ENCODE measurements at regions not wholly inside any gene's neighbourhood (a gene's known extent, or its start where the extent isn't known, plus 50 kb on each side); places are given as distances from the start of the nearest gene placed in this dataset.

DNA sequence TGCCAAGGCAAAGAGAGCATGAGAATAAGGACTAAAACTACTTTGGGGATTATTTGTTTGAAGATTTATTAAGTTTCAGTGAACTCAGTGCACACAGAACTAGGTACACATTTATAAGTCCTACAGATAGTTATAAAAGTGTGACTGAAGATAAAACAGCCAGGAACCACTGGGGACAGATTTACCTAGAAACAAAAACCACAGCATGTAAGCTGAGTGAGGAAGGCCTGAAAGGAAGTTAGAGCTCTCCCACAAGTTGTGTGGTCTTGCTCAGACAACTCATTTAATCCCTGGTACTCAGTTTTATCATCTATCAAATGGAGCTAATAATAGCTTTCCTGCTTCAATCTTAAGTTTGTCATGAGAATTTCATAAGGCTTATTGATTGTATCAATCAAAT lies 311.2 kb upstream of the FAT3 start:
- Mint-ChIP-seq H3K27me3 (no peaks in the 10 kb centered on the region), H3K36me3 (no peaks in the 10 kb centered on the region), H3K4me3 (no peak overlapping the region), H3K4me1 (ENCODE audit: unreplicated experiment) (no peaks in the 10 kb centered on the region), H3K27ac (no peak overlapping the region), H3K9me3 (no peaks in the 10 kb centered on the region)
- no peak for TF ChIP-seq CTCF (conservative IDR thresholded peaks at IDR 0.05)
- no peak for DNase-seq (ENCODE audit: extremely low spot score, unreplicated experiment)

DNA sequence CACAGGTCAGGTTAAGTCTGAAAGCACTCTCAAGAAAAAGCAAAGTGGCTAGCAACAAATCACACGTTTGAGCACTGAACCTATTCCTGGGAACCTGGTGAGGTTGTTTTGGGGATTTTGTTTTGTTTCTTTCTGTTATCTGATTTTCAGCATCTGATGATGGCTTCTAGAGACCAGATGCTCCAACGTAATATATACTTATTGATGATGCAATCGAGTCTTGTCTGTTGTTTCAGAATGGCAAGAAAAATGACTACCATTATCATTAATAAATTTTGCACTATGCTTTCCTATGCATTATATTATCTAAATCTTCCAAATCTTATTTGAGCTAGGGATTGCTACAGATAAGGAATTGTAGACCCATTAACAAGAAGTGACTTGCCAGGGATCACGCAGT lies 312.3 kb upstream of the FAT3 start:
- no peaks in the 10 kb centered on the region for H3K36me3 Mint-ChIP-seq
- no peaks in the 10 kb centered on the region for H3K4me1 Mint-ChIP-seq (ENCODE audit: unreplicated experiment)
- no peak overlapping the region for H3K4me3 Mint-ChIP-seq
- no peaks in the 10 kb centered on the region for H3K27me3 Mint-ChIP-seq
- H3K27ac Mint-ChIP-seq, result no peak overlapping the region
- H3K9me3 Mint-ChIP-seq, result no peaks in the 10 kb centered on the region
- no peak for TF ChIP-seq CTCF (conservative IDR thresholded peaks at IDR 0.05)
- DNase-seq (ENCODE audit: extremely low spot score, unreplicated experiment), result no peak

DNA sequence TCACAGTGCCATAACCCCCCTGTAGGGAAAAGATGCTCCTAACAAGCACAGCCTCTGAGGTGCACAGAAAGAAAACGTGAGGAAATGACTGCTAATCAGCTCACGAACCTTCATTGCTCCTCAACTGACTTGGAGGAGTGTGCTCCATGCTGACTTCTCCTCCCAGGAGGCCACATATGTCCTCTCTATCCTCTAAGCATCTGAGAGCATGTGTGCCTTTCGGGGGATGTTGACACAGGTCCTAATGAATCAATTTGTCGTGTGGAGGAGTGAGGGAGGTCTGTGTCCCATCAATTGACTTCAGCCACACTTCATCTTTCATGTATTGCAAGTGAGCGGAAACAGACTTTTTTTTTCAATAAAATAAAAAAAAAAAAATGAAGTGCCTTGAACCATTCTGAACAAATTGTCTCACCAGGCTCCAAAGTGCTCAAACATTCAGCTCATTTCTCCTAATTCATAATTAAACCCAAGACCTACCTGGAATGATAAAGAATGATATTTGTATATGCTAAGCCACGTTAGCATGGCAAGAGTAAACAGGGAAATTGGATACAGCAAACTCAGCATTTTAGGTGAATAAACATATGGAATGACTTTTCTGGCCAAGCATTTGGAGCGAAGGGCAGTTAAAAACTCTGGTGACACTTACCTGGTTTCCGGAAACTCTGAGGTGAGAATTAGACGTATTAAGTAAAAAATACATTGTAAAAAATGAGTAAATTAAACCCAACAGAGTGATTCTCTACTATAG lies 317.6 kb upstream of the FAT3 start:
- DNase-seq (ENCODE audit: extremely low spot score, unreplicated experiment), result no peak
- no peak for TF ChIP-seq CTCF (conservative IDR thresholded peaks at IDR 0.05)
- Mint-ChIP-seq H3K36me3 (no peaks in the 10 kb centered on the region), H3K4me1 (ENCODE audit: unreplicated experiment) (peaks cover 4% of the 10 kb centered on the region), H3K9me3 (peaks cover 5% of the 10 kb centered on the region), H3K27me3 (no peaks in the 10 kb centered on the region), H3K4me3 (no peak overlapping the region), H3K27ac (no peak overlapping the region)

DNA sequence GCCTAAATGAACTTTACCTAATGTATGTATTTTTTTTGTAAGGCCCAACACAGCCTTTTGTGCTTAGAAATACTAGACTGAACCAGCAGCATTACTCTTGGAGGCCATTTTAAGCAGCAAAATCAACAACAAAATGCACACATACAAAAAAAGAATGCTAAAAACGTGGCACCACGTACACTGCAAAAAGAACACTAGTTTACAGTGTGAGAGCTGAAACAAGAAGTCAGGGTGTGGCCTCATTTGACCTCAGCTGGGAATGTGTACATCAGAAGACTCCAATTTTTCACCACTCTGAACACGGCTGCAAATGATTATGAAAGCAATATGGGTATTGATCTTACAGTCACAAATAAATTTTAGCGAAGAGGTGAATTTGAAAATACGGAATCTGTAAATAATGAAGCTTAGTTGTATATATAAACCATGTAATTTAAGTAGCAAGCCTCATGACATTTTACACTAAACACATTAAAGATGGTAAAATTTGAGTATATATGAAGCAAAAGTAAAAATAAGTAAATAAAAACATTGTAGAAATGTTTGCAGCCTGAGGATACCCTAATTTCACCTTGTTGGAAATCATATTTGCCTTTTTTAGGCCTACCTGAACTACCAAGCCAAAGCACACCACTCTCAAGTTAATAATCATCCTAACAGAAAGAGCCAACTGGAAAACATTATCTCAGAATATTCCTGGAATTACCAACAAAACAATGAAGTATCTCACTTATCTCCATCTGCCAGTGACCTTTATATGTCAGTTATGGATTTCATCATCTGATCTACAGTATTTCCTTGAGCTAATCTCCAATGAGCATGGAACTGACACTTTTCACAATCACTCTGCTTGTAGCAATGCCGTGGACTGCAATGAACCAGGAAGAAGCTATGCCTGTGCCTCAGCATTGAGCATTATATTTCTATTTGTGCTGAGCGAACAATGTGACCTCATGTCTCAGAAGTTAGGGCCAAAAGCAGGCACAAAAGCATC lies 319.5 kb upstream of the FAT3 start:
- peak overlapping the region; percentile 58 for H3K27ac Mint-ChIP-seq
- H3K9me3 Mint-ChIP-seq, result peaks cover 8% of the 10 kb centered on the region
- H3K36me3 Mint-ChIP-seq, result no peaks in the 10 kb centered on the region
- H3K4me3 Mint-ChIP-seq, result no peak overlapping the region
- H3K27me3 Mint-ChIP-seq, result no peaks in the 10 kb centered on the region
- H3K4me1 Mint-ChIP-seq (ENCODE audit: unreplicated experiment), result peaks cover 4% of the 10 kb centered on the region
- no peak for DNase-seq (ENCODE audit: extremely low spot score, unreplicated experiment)
- TF ChIP-seq CTCF (conservative IDR thresholded peaks at IDR 0.05), result no peak

DNA sequence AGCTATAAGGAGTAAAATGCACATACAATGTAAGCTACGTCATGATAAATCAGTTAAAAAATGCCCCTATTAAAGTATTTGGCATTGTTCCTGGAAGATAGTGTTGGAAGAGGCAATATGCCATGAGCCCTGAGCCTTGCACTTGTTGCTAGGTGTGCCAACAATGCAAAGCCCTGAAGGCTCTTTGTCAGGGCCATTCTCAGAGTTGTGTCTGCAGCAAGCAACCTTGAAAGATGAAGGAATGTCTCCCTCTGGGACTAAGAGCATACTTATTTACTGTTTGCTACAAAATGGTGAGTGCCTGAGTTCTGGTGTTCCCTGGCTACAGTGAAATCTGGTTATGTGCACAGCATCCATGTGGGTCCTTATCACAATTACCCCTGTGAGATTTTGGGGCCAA lies 322.3 kb upstream of the FAT3 start:
- Mint-ChIP-seq H3K4me1 (ENCODE audit: unreplicated experiment) (peaks cover 4% of the 10 kb centered on the region), H3K27ac (no peak overlapping the region), H3K36me3 (no peaks in the 10 kb centered on the region), H3K27me3 (peaks cover 4% of the 10 kb centered on the region), H3K4me3 (no peak overlapping the region), H3K9me3 (peaks cover 8% of the 10 kb centered on the region)
- DNase-seq (ENCODE audit: extremely low spot score, unreplicated experiment), result no peak
- no peak for TF ChIP-seq CTCF (conservative IDR thresholded peaks at IDR 0.05)

Measured in type B pancreatic cell (in vitro differentiated cells).